H9 (cell line): ENCODE measurements at regions not wholly inside any gene's neighbourhood (a gene's known extent, or its start where the extent isn't known, plus 50 kb on each side); places are given as distances from the start of the nearest gene placed in this dataset.

ENCODE experiments used
- DNase-seq: peaks from one replicate; pipeline ENCODE4 v3.0.0-alpha.2; 2017
- H2AFZ ChIP-seq: one replicate; pipeline ENCODE4 v1.6.1; 2013; ENCODE audit warnings: mild to moderate bottlenecking, low read length, control low read depth, moderate library complexity
- H2AK5ac ChIP-seq: 2 replicates; pipeline ENCODE4 v1.6.1; 2013; ENCODE audit warnings: low read length, control low read depth, mixed read lengths; ENCODE audit not compliant: insufficient read length
- H2BK120ac ChIP-seq: one replicate; pipeline ENCODE4 v1.6.1; 2013; ENCODE audit warnings: low read depth, mild to moderate bottlenecking, low read length, control low read depth, inconsistent platforms; ENCODE audit not compliant: poor library complexity, severe bottlenecking
- H2BK12ac ChIP-seq: 2 replicates; pipeline ENCODE4 v1.6.1; 2013; ENCODE audit warnings: low read length, control low read depth, mixed read lengths, low read depth; ENCODE audit not compliant: insufficient read length
- H2BK15ac ChIP-seq: 2 replicates; pipeline ENCODE4 v1.6.1; 2013; ENCODE audit warnings: low read depth, low read length, control low read depth
- H2BK20ac ChIP-seq: one replicate; pipeline ENCODE4 v1.6.1; 2013; ENCODE audit warnings: low read depth, mild to moderate bottlenecking, low read length, control low read depth, inconsistent platforms; ENCODE audit not compliant: poor library complexity, severe bottlenecking
- H2BK5ac ChIP-seq: 2 replicates; pipeline ENCODE4 v1.6.1; 2013; ENCODE audit warnings: low read length, control low read depth, mixed read lengths; ENCODE audit not compliant: insufficient read length
- H3K14ac ChIP-seq: 2 replicates; pipeline ENCODE4 v1.6.1; 2013; ENCODE audit warnings: low read length, control low read depth; ENCODE audit not compliant: insufficient read depth
- H3K18ac ChIP-seq: 2 replicates; pipeline ENCODE4 v1.6.1; 2013; ENCODE audit warnings: low read depth, mild to moderate bottlenecking, mixed read lengths, low read length, control low read depth; ENCODE audit not compliant: insufficient read length
- H3K23ac ChIP-seq: 2 replicates; pipeline ENCODE4 v1.6.1; 2013; ENCODE audit warnings: low read length, control low read depth, mixed read lengths, low read depth; ENCODE audit not compliant: insufficient read length
- H3K23me2 ChIP-seq: 2 replicates; pipeline ENCODE4 v1.6.1; 2013; ENCODE audit warnings: low read depth, mild to moderate bottlenecking, mixed read lengths, low read length, control low read depth; ENCODE audit not compliant: insufficient read length, poor library complexity, severe bottlenecking
- H3K27ac ChIP-seq: 2 replicates; pipeline ENCODE4 v1.5.1; 2013; ENCODE audit warnings: low read length, control low read depth, mixed read lengths, low read depth; ENCODE audit not compliant: insufficient read length
- H3K27me3 ChIP-seq: 2 replicates; pipeline ENCODE4 v1.6.1; 2013; ENCODE audit warnings: low read length, control low read depth, inconsistent platforms; ENCODE audit not compliant: insufficient read depth
- H3K4ac ChIP-seq: 2 replicates; pipeline ENCODE4 v1.6.1; 2013; ENCODE audit warnings: low read depth, mild to moderate bottlenecking, control low read depth, inconsistent platforms, low read length, moderate library complexity
- H3K4me1 ChIP-seq: 2 replicates; pipeline ENCODE4 v1.6.1; 2013; ENCODE audit warnings: low read length, control low read depth, inconsistent platforms; ENCODE audit not compliant: insufficient read depth
- H3K4me2 ChIP-seq: 2 replicates; pipeline ENCODE4 v1.6.1; 2013; ENCODE audit warnings: low read length, control low read depth, mixed read lengths; ENCODE audit not compliant: insufficient read length, insufficient read depth
- H3K56ac ChIP-seq: 2 replicates; pipeline ENCODE4 v1.6.1; 2013; ENCODE audit warnings: low read depth, mild to moderate bottlenecking, mixed read lengths, low read length, control low read depth; ENCODE audit not compliant: insufficient read length
- H3K79me1 ChIP-seq: 2 replicates; pipeline ENCODE4 v1.6.1; 2013; ENCODE audit warnings: low read depth, mild to moderate bottlenecking, moderate library complexity, low read length, control low read depth, inconsistent platforms; ENCODE audit not compliant: insufficient read depth, poor library complexity, severe bottlenecking
- H3K79me2 ChIP-seq: 2 replicates; pipeline ENCODE4 v1.6.1; 2013; ENCODE audit warnings: low read length, control low read depth, inconsistent platforms; ENCODE audit not compliant: insufficient read depth
- H3K9ac ChIP-seq: 2 replicates; pipeline ENCODE4 v1.6.1; 2013; ENCODE audit warnings: low read length, control low read depth, mixed read lengths; ENCODE audit not compliant: insufficient read length; ENCODE audit errors: extremely low read depth
- H3K9me3 ChIP-seq: one replicate; pipeline ENCODE4 v1.6.1; 2013; ENCODE audit warnings: low read depth, low read length, inconsistent platforms; ENCODE audit not compliant: control insufficient read depth
- H3T11ph ChIP-seq: one replicate; pipeline ENCODE4 v1.6.1; 2013; ENCODE audit warnings: mild to moderate bottlenecking, low read length, control low read depth, inconsistent platforms
- H4K20me1 ChIP-seq: one replicate; pipeline ENCODE4 v1.6.1; 2013; ENCODE audit not compliant: control insufficient read depth, insufficient read length, insufficient read depth
- H4K5ac ChIP-seq: 2 replicates; pipeline ENCODE4 v1.6.1; 2013; ENCODE audit warnings: low read depth, mild to moderate bottlenecking, mixed read lengths, low read length, control low read depth; ENCODE audit not compliant: insufficient read length
- H4K8ac ChIP-seq: replicated peaks from 2 replicates; pipeline ENCODE4 v1.6.1; 2013; ENCODE audit warnings: low read length, control low read depth, mixed read lengths, low read depth; ENCODE audit not compliant: insufficient read length
- H4K91ac ChIP-seq: 2 replicates; pipeline ENCODE4 v1.6.1; 2013; ENCODE audit warnings: low read depth, mild to moderate bottlenecking, moderate library complexity, mixed read lengths, low read length, control low read depth; ENCODE audit not compliant: insufficient read length
- H3K27ac Mint-ChIP-seq, 3 experiments: 2 replicates in 2 of 3; 3 replicates in 1 of 3; pipeline ENCODE4 v1.8.0; 2020 to 2021; ENCODE audit warnings: mixed read lengths in 3 of 3, mild to moderate bottlenecking in 1 of 3, moderate library complexity in 1 of 3
- H3K27me3 Mint-ChIP-seq: 2 replicates; pipeline ENCODE4 v1.8.0; 2021; ENCODE audit warnings: low read depth, mild to moderate bottlenecking, moderate library complexity, mixed read lengths
- H3K36me3 Mint-ChIP-seq, 3 experiments: 2 replicates in 2 of 3; 3 replicates in 1 of 3; pipeline ENCODE4 v1.8.0; 2020 to 2021; ENCODE audit warnings: low read depth in 3 of 3, mixed read lengths in 3 of 3; ENCODE audit not compliant: insufficient read depth in 1 of 3
- H3K4me1 Mint-ChIP-seq, 2 experiments: 2 replicates each; pipeline ENCODE4 v1.8.0; 2020; ENCODE audit warnings: mixed read lengths in 2 of 2
- H3K4me3 Mint-ChIP-seq, 2 experiments: 2 replicates in 1 of 2; 3 replicates in 1 of 2; pipeline ENCODE4 v1.8.0; 2020 to 2021; ENCODE audit warnings: mild to moderate bottlenecking in 2 of 2, mixed read lengths in 2 of 2, moderate library complexity in 1 of 2
- H3K9me3 Mint-ChIP-seq, 2 experiments: 2 replicates in 1 of 2; 3 replicates in 1 of 2; pipeline ENCODE4 v1.8.0; 2020; ENCODE audit warnings: mild to moderate bottlenecking in 2 of 2, mixed read lengths in 2 of 2, moderate library complexity in 1 of 2
- CTCF ChIP-seq: fragments of 200-600 bp; sonication (generic); conservative IDR thresholded peaks from 3 replicates; pipeline ENCODE4 v1.8.0; 2021; ENCODE audit warnings: antibody characterized with exemption, mild to moderate bottlenecking
- WGBS: extraction: QIAGEN DNeasy Blood & Tissue Kit; methylation state at CpG from one replicate; pipeline ENCODE4 v1.1.7; 2013; ENCODE audit warnings: missing lambda C conversion rate, low lambda C conversion rate, mixed read lengths; ENCODE audit not compliant: insufficient read length; ENCODE audit errors: extremely low coverage; 5-methylcytosine and 5-hydroxymethylcytosine counted together

- H4K91ac ChIP-seq = no peak overlapping the region
- Mint-ChIP-seq H3K4me3 (no peak overlapping the region), H3K36me3 (peaks cover 1 to 17% (median 9%) of the 10 kb centered on the region in 3 experiments; a peak in 6 of 7 replicates), H3K9me3 (peaks cover 19% of the 10 kb centered on the region in 2 experiments), H3K27me3 (peaks cover 22% of the 10 kb centered on the region), H3K27ac (peak overlapping the region in 2 of 3 experiments; percentile 18 to 83; a peak in 2 of 7 replicates), H3K4me1 (peaks cover 0 to 7% of the 10 kb centered on the region in 2 experiments; a peak in 1 of 4 replicates)
- TF ChIP-seq CTCF = no peak
- no peak for DNase-seq
- no peaks in the 10 kb centered on the region for H3K4me1 ChIP-seq
- H2BK120ac ChIP-seq = no peak overlapping the region
- H3K79me1 ChIP-seq = no peaks in the 10 kb centered on the region
- no peak overlapping the region for H2BK15ac ChIP-seq
- no peaks in the 10 kb centered on the region for H3K23me2 ChIP-seq
- no peak overlapping the region for H3T11ph ChIP-seq
- peaks cover 7% of the 10 kb centered on the region for H3K9me3 ChIP-seq
- no peak overlapping the region for H2BK5ac ChIP-seq
- H3K9ac ChIP-seq = no peak overlapping the region
- H3K27me3 ChIP-seq = no peaks in the 10 kb centered on the region
- H2AFZ ChIP-seq = no peak overlapping the region
- H2BK20ac ChIP-seq = no peak overlapping the region
- H3K18ac ChIP-seq = no peak overlapping the region
- no peaks in the 10 kb centered on the region for H4K20me1 ChIP-seq
- H4K8ac ChIP-seq = no peak overlapping the region
- no peak overlapping the region for H3K4me2 ChIP-seq
- WGBS = no CpG with 5 or more reads among the region's 31 CpGs
- no peak overlapping the region for H2AK5ac ChIP-seq
- no peak overlapping the region for H3K14ac ChIP-seq
- no peaks in the 10 kb centered on the region for H3K79me2 ChIP-seq
- no peak overlapping the region for H2BK12ac ChIP-seq
- no peak overlapping the region for H3K56ac ChIP-seq
- no peak overlapping the region for H3K23ac ChIP-seq
- H3K27ac ChIP-seq = no peak overlapping the region
- no peak overlapping the region for H4K5ac ChIP-seq
- no peak overlapping the region for H3K4ac ChIP-seq
Observed at GRCh38 chr22:48939441-48940265, 888.0 kb downstream of the BRD1 start.
